IMR-90 (cell line): ENCODE measurements at regions not wholly inside any gene's neighbourhood (a gene's known extent, or its start where the extent isn't known, plus 50 kb on each side); places are given as distances from the start of the nearest gene placed in this dataset.

Source experiments
- ATAC-seq: fragments of 200-7000 bp; cut with Tn5 transposase; 2 replicates; pipeline ENCODE4 v1.9.1; 2020; ENCODE audit warnings: low read depth, mild to moderate bottlenecking, moderate library complexity
- BruUV-seq: library from RNA; stranded (reverse); fragments of 400-500 nt; replicated peaks from 2 replicates; lab custom pipeline; 2021; lab: Mats Ljungman, UMichigan
- CTCF ChIA-PET: fragments of 300-600 bp; formaldehyde crosslinking; extraction: SDS; loops from one replicate; lab custom pipeline; 2021; ENCODE audit warnings: antibody characterized with exemption; lab: Yijun Ruan, JAX
- POLR2A ChIA-PET: fragments of 300-600 bp; sonication (Branson Sonifier 250); formaldehyde crosslinking; loops from one replicate; lab custom pipeline; 2022; ENCODE audit warnings: antibody characterized with exemption; ENCODE audit not compliant: unreplicated experiment; lab: Charles Lee
- DNase-seq: peaks from one replicate; pipeline ENCODE4 v3.0.0; 2013
- H2AFZ ChIP-seq: replicated peaks from 2 replicates; pipeline ENCODE3; 2013; ENCODE audit warnings: low read length, mild to moderate bottlenecking; ENCODE audit not compliant: poor library complexity
- H2AK5ac ChIP-seq: 2 replicates; pipeline ENCODE4 v1.6.1; 2013; ENCODE audit warnings: low read depth, low read length, inconsistent platforms
- H2AK9ac ChIP-seq: replicated peaks from 2 replicates; pipeline ENCODE3; 2013; ENCODE audit warnings: mild to moderate bottlenecking, low read depth, low read length, moderate library complexity; ENCODE audit not compliant: poor library complexity
- H2BK120ac ChIP-seq: 2 replicates; pipeline ENCODE4 v1.6.1; 2013; ENCODE audit warnings: low read depth, low read length, inconsistent platforms
- H2BK15ac ChIP-seq: 3 replicates; pipeline ENCODE4 v1.6.1; 2013; ENCODE audit warnings: low read depth, low read length, inconsistent platforms
- H2BK20ac ChIP-seq: 2 replicates; pipeline ENCODE4 v1.6.1; 2013; ENCODE audit warnings: low read depth, mild to moderate bottlenecking, inconsistent platforms, low read length, moderate library complexity
- H2BK5ac ChIP-seq: 2 replicates; pipeline ENCODE4 v1.6.1; 2013; ENCODE audit warnings: mild to moderate bottlenecking, low read depth, low read length, inconsistent platforms; ENCODE audit not compliant: poor library complexity, severe bottlenecking
- H3K14ac ChIP-seq: replicated peaks from 2 replicates; pipeline ENCODE4 v1.6.1; 2013; ENCODE audit warnings: low read depth, low read length, inconsistent platforms
- H3K18ac ChIP-seq: 2 replicates; pipeline ENCODE4 v1.6.1; 2013; ENCODE audit warnings: low read depth, low read length, control low read depth
- H3K23ac ChIP-seq: 2 replicates; pipeline ENCODE4 v1.6.1; 2013; ENCODE audit warnings: low read depth, low read length, inconsistent platforms
- H3K27ac ChIP-seq: 2 replicates; pipeline ENCODE4 v1.5.1; 2013; ENCODE audit warnings: mild to moderate bottlenecking, control low read depth, low read length; ENCODE audit not compliant: insufficient read depth
- H3K27me3 ChIP-seq: 2 replicates; pipeline ENCODE4 v1.6.1; 2013; ENCODE audit warnings: low read length; ENCODE audit not compliant: control insufficient read depth, insufficient read depth
- H3K36me3 ChIP-seq: 2 replicates; pipeline ENCODE4 v1.6.1; 2013; ENCODE audit warnings: low read length, mixed read lengths; ENCODE audit not compliant: control insufficient read depth, insufficient read depth
- H3K4ac ChIP-seq: 2 replicates; pipeline ENCODE4 v1.6.1; 2013; ENCODE audit warnings: low read depth, low read length, inconsistent platforms
- H3K4me1 ChIP-seq: 2 replicates; pipeline ENCODE4 v1.6.1; 2013; ENCODE audit warnings: low read length, mixed read lengths; ENCODE audit not compliant: control insufficient read depth, insufficient read depth
- H3K4me2 ChIP-seq: 2 replicates; pipeline ENCODE4 v1.6.1; 2013; ENCODE audit warnings: low read depth, mild to moderate bottlenecking, control low read depth, low read length, moderate library complexity
- H3K4me3 ChIP-seq: 2 replicates; pipeline ENCODE4 v1.5.1; 2013; ENCODE audit warnings: low read depth, mild to moderate bottlenecking, control low read depth, low read length, moderate library complexity; ENCODE audit not compliant: insufficient read depth
- H3K56ac ChIP-seq: 2 replicates; pipeline ENCODE4 v1.6.1; 2013; ENCODE audit warnings: low read length, inconsistent platforms; ENCODE audit not compliant: insufficient read depth; ENCODE audit errors: extremely low read depth
- H3K79me1 ChIP-seq, 2 experiments: 2 replicates each; pipeline ENCODE4 v1.6.1; 2013; ENCODE audit warnings: low read length in 2 of 2, inconsistent platforms in 1 of 2, low read depth in 1 of 2
- H3K9ac ChIP-seq: 2 replicates; pipeline ENCODE4 v1.6.1; 2013; ENCODE audit warnings: low read depth, low read length, control low read depth
- H3K9me1 ChIP-seq: 2 replicates; pipeline ENCODE4 v1.6.1; 2013; ENCODE audit warnings: low read length, inconsistent platforms; ENCODE audit not compliant: insufficient read depth
- H3K9me3 ChIP-seq: 2 replicates; pipeline ENCODE4 v1.6.1; 2013; ENCODE audit warnings: low read length; ENCODE audit not compliant: control insufficient read depth, insufficient read depth
- H4K20me1 ChIP-seq: 2 replicates; pipeline ENCODE4 v1.6.1; 2013; ENCODE audit warnings: low read length, inconsistent platforms; ENCODE audit not compliant: insufficient read depth
- H4K5ac ChIP-seq: 2 replicates; pipeline ENCODE4 v1.6.1; 2013; ENCODE audit warnings: mild to moderate bottlenecking, low read depth, low read length, control low read depth
- H4K8ac ChIP-seq, 2 experiments: 2 replicates each; pipeline ENCODE4 v1.6.1; 2013; ENCODE audit warnings: low read depth in 2 of 2, low read length in 2 of 2, control low read depth in 1 of 2, inconsistent platforms in 1 of 2
- H4K91ac ChIP-seq: 2 replicates; pipeline ENCODE4 v1.6.1; 2013; ENCODE audit warnings: low read depth, low read length, inconsistent platforms; ENCODE audit not compliant: insufficient read depth
- RCOR1 ChIP-seq: IDR thresholded peaks from 2 replicates; pipeline ENCODE4 v1.6.1; 2012; ENCODE audit warnings: mild to moderate bottlenecking, low read length, improper control_type of control experiment; ENCODE audit not compliant: insufficient replicate concordance
- RFX5 ChIP-seq: IDR thresholded peaks from 2 replicates; pipeline ENCODE4 v1.8.0; 2012; ENCODE audit warnings: low read depth, mild to moderate bottlenecking, low read length, moderate library complexity
- SMC3 ChIP-seq: fragments of 150-350 bp; IDR thresholded peaks from 2 replicates; pipeline ENCODE4 v1.6.1; 2016; ENCODE audit warnings: low read depth, mild to moderate bottlenecking, antibody characterized with exemption, low read length, moderate library complexity
- whole genome bisulfite sequencing, 2 experiments: methylation state at CpG; one replicate each; pipeline versions ENCODE4 v1.1.5 to v1.1.7; 2013; ENCODE audit warnings: missing lambda C conversion rate in 2 of 2; ENCODE audit not compliant: insufficient read length in 1 of 2; ENCODE audit errors: extremely low coverage in 2 of 2; 5-methylcytosine and 5-hydroxymethylcytosine counted together
- dilution Hi-C: fragments of 300-500 bp; cut with HindIII; formaldehyde crosslinking; loops from one replicate; pipeline ENCODE4 v1.14.3; 2018; ENCODE audit warnings: low sequenced_read_pairs; ENCODE audit not compliant: unreplicated experiment
- in situ Hi-C: fragments of 300-500 bp; cut with MboI; formaldehyde crosslinking; loops from 3 replicates; pipeline ENCODE4 v1.14.3; 2019; ENCODE audit warnings: low sequenced_read_pairs, inconsistent platforms, mixed read lengths
- intact Hi-C: fragments of 100-400 bp; cut with micrococcal nuclease; formaldehyde crosslinking; loops from 2 replicates; pipeline ENCODE4 v1.10.0; 2022
- TF ChIP-seq, protein P1 (sequence below): fragments of 150-350 bp; IDR thresholded peaks from 2 replicates; pipeline ENCODE4 v1.6.1; 2016; ENCODE audit warnings: low read depth, mild to moderate bottlenecking, low read length, moderate library complexity, borderline replicate concordance

DNA sequence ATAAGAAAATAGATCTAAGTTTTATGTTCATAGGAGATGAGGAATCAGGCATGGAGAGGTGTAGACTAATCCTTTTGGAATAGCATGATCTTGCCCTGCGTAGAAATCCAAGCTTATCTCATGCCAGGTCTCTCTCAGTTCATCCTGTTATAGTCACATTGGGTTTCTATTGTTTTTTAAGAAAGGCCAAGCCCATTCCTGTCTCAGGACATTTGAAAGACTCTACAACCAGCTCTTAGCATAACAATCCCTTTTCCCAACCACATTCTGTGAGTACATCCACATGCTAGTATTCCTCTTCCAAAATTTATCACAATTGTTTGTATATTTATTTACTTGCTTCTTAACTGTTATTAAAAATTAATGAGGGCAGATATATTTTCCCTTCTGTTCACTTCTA is 130.3 kb downstream of the MMUT start:
- Histone ChIP-seq H3K14ac (no peak overlapping the region), H2BK120ac (no peak overlapping the region), H4K20me1 (no peaks in the 10 kb centered on the region), H3K27me3 (no peaks in the 10 kb centered on the region), H3K18ac (no peak overlapping the region), H3K4me3 (no peak overlapping the region), H4K8ac (no peak overlapping the region), H3K9me3 (no peaks in the 10 kb centered on the region; the same call in 1 of the 2 replicates), H3K23ac (no peak overlapping the region), H2BK20ac (no peak overlapping the region), H2AFZ (no peak overlapping the region), H4K91ac (no peak overlapping the region), H3K4ac (no peak overlapping the region), H3K36me3 (no peaks in the 10 kb centered on the region), H2AK5ac (no peak overlapping the region), H2BK5ac (no peak overlapping the region), H3K9me1 (no peaks in the 10 kb centered on the region), H3K79me1 (no peaks in the 10 kb centered on the region), H3K9ac (no peak overlapping the region), H2BK15ac (no peak overlapping the region), H3K27ac (no peak overlapping the region), H4K5ac (no peak overlapping the region), H3K4me2 (no peak overlapping the region), H3K56ac (no peak overlapping the region), H3K4me1 (no peaks in the 10 kb centered on the region; the same call in 1 of the 2 replicates), H2AK9ac (no peak overlapping the region)
- BruUV-seq, result no TSS peak
- ChIA-PET POLR2A (no interaction called here), CTCF (interaction anchor here (1.6 kb wide), 1 partner anchor 11 kb away, joined by 3 read pairs; no protein-coding TSS in a partner anchor)
- TF ChIP-seq RFX5 (no peak), SMC3 (no peak), RCOR1 (no peak)
- TF ChIP-seq, protein P1, sequence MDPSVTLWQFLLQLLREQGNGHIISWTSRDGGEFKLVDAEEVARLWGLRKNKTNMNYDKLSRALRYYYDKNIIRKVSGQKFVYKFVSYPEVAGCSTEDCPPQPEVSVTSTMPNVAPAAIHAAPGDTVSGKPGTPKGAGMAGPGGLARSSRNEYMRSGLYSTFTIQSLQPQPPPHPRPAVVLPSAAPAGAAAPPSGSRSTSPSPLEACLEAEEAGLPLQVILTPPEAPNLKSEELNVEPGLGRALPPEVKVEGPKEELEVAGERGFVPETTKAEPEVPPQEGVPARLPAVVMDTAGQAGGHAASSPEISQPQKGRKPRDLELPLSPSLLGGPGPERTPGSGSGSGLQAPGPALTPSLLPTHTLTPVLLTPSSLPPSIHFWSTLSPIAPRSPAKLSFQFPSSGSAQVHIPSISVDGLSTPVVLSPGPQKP, result no peak
- intact Hi-C loops, result no loop called here
- no peak for DNase-seq
- no CpG with 5 or more reads among the region's 1 CpG for WGBS, 2 experiments
- ATAC-seq, result no peak
- in situ Hi-C loops, result no loop called here
- dilution Hi-C loops, result no loop called here
